HG03025 (cell line): ENCODE measurements at regions not wholly inside any gene's neighbourhood (a gene's known extent, or its start where the extent isn't known, plus 50 kb on each side); places are given as distances from the start of the nearest gene placed in this dataset.

Experiments
- ATAC-seq: cut with Tn5 transposase; IDR thresholded peaks from one replicate; pipeline ENCODE4 v1.9.1; 2021; ENCODE audit warnings: mild to moderate bottlenecking, moderate library complexity; ENCODE audit not compliant: unreplicated experiment, low FRiP score

GRCh38 chr11:15374418-15374817, 259.7 kb downstream of the INSC start:
- no peak for ATAC-seq

GRCh38 chr11:15378941-15379340, 264.2 kb downstream of the INSC start:
- no peak for ATAC-seq

GRCh38 chr11:15379483-15379882, 264.8 kb downstream of the INSC start:
- ATAC-seq: no peak

- ATAC-seq: no peak
These were observed 276.1 kb downstream of the INSC start for GRCh38 chr11:15390857-15391256.

GRCh38 chr11:15396778-15397177, 282.1 kb downstream of the INSC start:
- ATAC-seq: no peak

GRCh38 chr11:15406851-15407351, 292.2 kb downstream of the INSC start:
- no peak for ATAC-seq

GRCh38 chr11:15412054-15412453, 297.3 kb downstream of the INSC start:
- no peak for ATAC-seq

- no peak for ATAC-seq
These were observed 304.2 kb downstream of the INSC start for GRCh38 chr11:15418921-15419320.

GRCh38 chr11:15419696-15420095, 305.0 kb downstream of the INSC start:
- no peak for ATAC-seq

GRCh38 chr11:15430381-15430780, 315.7 kb downstream of the INSC start:
- no peak for ATAC-seq

- ATAC-seq: no peak
These were observed 319.8 kb downstream of the INSC start for GRCh38 chr11:15434529-15434928.

GRCh38 chr11:15446315-15446714, 331.6 kb downstream of the INSC start:
- no peak for ATAC-seq

- no peak for ATAC-seq
These were observed 332.2 kb downstream of the INSC start for GRCh38 chr11:15446929-15447328.

- no peak for ATAC-seq
These were observed 337.0 kb downstream of the INSC start for GRCh38 chr11:15451713-15452112.

- no peak for ATAC-seq
These were observed 338.6 kb downstream of the INSC start for GRCh38 chr11:15453211-15453765.

GRCh38 chr11:15468466-15468865, 353.7 kb downstream of the INSC start:
- ATAC-seq: no peak

- ATAC-seq: peak; percentile 51
These were observed 356.5 kb downstream of the INSC start for GRCh38 chr11:15471048-15471894.

- ATAC-seq: no peak
These were observed 357.4 kb downstream of the INSC start for GRCh38 chr11:15471895-15472799.

- ATAC-seq: peak; percentile 86
These were observed 359.5 kb downstream of the INSC start for GRCh38 chr11:15473954-15474837.

GRCh38 chr11:15476371-15476917, 361.7 kb downstream of the INSC start:
- ATAC-seq: no peak
